HUES64 (cell line): ENCODE measurements at regions not wholly inside any gene's neighbourhood (a gene's known extent, or its start where the extent isn't known, plus 50 kb on each side); places are given as distances from the start of the nearest gene placed in this dataset.

Source experiments
- H3K27ac ChIP-seq: 2 replicates; pipeline ENCODE4 v1.7.0; 2013; ENCODE audit warnings: low read depth, low read length, inconsistent platforms
- H3K27me3 ChIP-seq: 2 replicates; pipeline ENCODE4 v1.6.1; 2013; ENCODE audit warnings: mild to moderate bottlenecking, low read length; ENCODE audit not compliant: insufficient read depth
- H3K36me3 ChIP-seq: 2 replicates; pipeline ENCODE4 v1.6.1; 2013; ENCODE audit warnings: mild to moderate bottlenecking, low read length; ENCODE audit not compliant: insufficient read depth
- H3K4me1 ChIP-seq: 2 replicates; pipeline ENCODE4 v1.6.1; 2013; ENCODE audit warnings: mild to moderate bottlenecking, low read length, moderate library complexity; ENCODE audit not compliant: insufficient read depth
- H3K4me3 ChIP-seq: 2 replicates; pipeline ENCODE4 v1.5.1; 2013; ENCODE audit warnings: mild to moderate bottlenecking, low read length, moderate library complexity
- H3K9ac ChIP-seq: 2 replicates; pipeline ENCODE4 v1.6.1; 2013; ENCODE audit warnings: mild to moderate bottlenecking, low read depth, low read length
- H3K9me3 ChIP-seq: 2 replicates; pipeline ENCODE4 v1.6.1; 2013; ENCODE audit warnings: low read depth, low read length; ENCODE audit not compliant: insufficient read depth
- WGBS: fragments of 150-250, 120-280 bp; methylation state at CpG from one replicate; pipeline ENCODE4 v1.1.7; 2013; ENCODE audit warnings: missing lambda C conversion rate; 5-methylcytosine and 5-hydroxymethylcytosine counted together

- Histone ChIP-seq H3K27me3 (no peaks in the 10 kb centered on the region), H3K9me3 (no peaks in the 10 kb centered on the region), H3K27ac (no peak overlapping the region), H3K9ac (no peak overlapping the region), H3K4me1 (peaks cover 5% of the 10 kb centered on the region; the same call in 1 of the 2 replicates), H3K4me3 (no peak overlapping the region), H3K36me3 (no peaks in the 10 kb centered on the region)
- 75% methylated on average over 1 of the region's 1 CpG for WGBS
Measured at GRCh38 chr13:69604698-69605097, 502.9 kb upstream of the ATXN8OS start.

GRCh38 chr13:69603144-69603853 is 504.3 kb upstream of the ATXN8OS start:
- no peaks in the 10 kb centered on the region for H3K27me3 ChIP-seq
- H3K27ac ChIP-seq, result no peak overlapping the region
- H3K9me3 ChIP-seq, result no peaks in the 10 kb centered on the region
- H3K36me3 ChIP-seq, result no peaks in the 10 kb centered on the region
- no peak overlapping the region for H3K4me3 ChIP-seq
- H3K4me1 ChIP-seq, result peaks cover 5% of the 10 kb centered on the region; the same call in 1 of the 2 replicates
- H3K9ac ChIP-seq, result no peak overlapping the region
- WGBS, result 87% methylated on average over 3 of the region's 3 CpGs

GRCh38 chr13:69601661-69602060 is 506.0 kb upstream of the ATXN8OS start:
- Histone ChIP-seq H3K27ac (no peak overlapping the region), H3K27me3 (no peaks in the 10 kb centered on the region), H3K36me3 (no peaks in the 10 kb centered on the region), H3K9me3 (no peaks in the 10 kb centered on the region), H3K9ac (no peak overlapping the region), H3K4me3 (no peak overlapping the region), H3K4me1 (peaks cover 5% of the 10 kb centered on the region; the same call in 1 of the 2 replicates)
- 92% methylated on average over 3 of the region's 3 CpGs for WGBS

- Histone ChIP-seq H3K4me3 (no peak overlapping the region), H3K9me3 (no peaks in the 10 kb centered on the region), H3K9ac (no peak overlapping the region), H3K27me3 (no peaks in the 10 kb centered on the region), H3K27ac (no peak overlapping the region), H3K4me1 (peaks cover 5% of the 10 kb centered on the region; the same call in 1 of the 2 replicates), H3K36me3 (no peaks in the 10 kb centered on the region)
- WGBS, result 95% methylated on average over 3 of the region's 3 CpGs
Measured at GRCh38 chr13:69600811-69601210, 506.8 kb upstream of the ATXN8OS start.

- Histone ChIP-seq H3K9ac (no peak overlapping the region), H3K27ac (no peak overlapping the region), H3K4me3 (no peak overlapping the region), H3K9me3 (no peaks in the 10 kb centered on the region), H3K27me3 (no peaks in the 10 kb centered on the region), H3K36me3 (no peaks in the 10 kb centered on the region), H3K4me1 (peaks cover 5% of the 10 kb centered on the region; the same call in 1 of the 2 replicates)
- 97% methylated on average over 5 of the region's 5 CpGs for WGBS
Measured at GRCh38 chr13:69597088-69597487, 510.5 kb upstream of the ATXN8OS start.

GRCh38 chr13:69595181-69595580 is 512.4 kb upstream of the ATXN8OS start:
- no peak overlapping the region for H3K9ac ChIP-seq
- 70% methylated on average over 1 of the region's 1 CpG for WGBS
- H3K9me3 ChIP-seq, result no peaks in the 10 kb centered on the region
- H3K36me3 ChIP-seq, result no peaks in the 10 kb centered on the region
- H3K27ac ChIP-seq, result no peak overlapping the region
- H3K4me1 ChIP-seq, result no peaks in the 10 kb centered on the region
- no peak overlapping the region for H3K4me3 ChIP-seq
- H3K27me3 ChIP-seq, result no peaks in the 10 kb centered on the region

GRCh38 chr13:69591437-69591836 is 516.2 kb upstream of the ATXN8OS start:
- Histone ChIP-seq H3K27ac (no peak overlapping the region), H3K9ac (no peak overlapping the region)
- 92% methylated on average over 2 of the region's 2 CpGs for WGBS

GRCh38 chr13:69589531-69590235 is 517.9 kb upstream of the ATXN8OS start:
- Histone ChIP-seq H3K27me3 (no peaks in the 10 kb centered on the region), H3K4me3 (no peak overlapping the region), H3K36me3 (no peaks in the 10 kb centered on the region), H3K27ac (no peak overlapping the region), H3K9me3 (no peaks in the 10 kb centered on the region), H3K9ac (no peak overlapping the region), H3K4me1 (no peaks in the 10 kb centered on the region)
- 94% methylated on average over 3 of the region's 5 CpGs for WGBS

More at GRCh38 chr13:69591437-69591836, 516.2 kb upstream of the ATXN8OS start:
- H3K27me3 ChIP-seq, result no peaks in the 10 kb centered on the region
- H3K9me3 ChIP-seq, result no peaks in the 10 kb centered on the region
- H3K4me3 ChIP-seq, result no peak overlapping the region
- H3K36me3 ChIP-seq, result no peaks in the 10 kb centered on the region
- H3K4me1 ChIP-seq, result no peaks in the 10 kb centered on the region

GRCh38 chr13:69585656-69586055 is 522.0 kb upstream of the ATXN8OS start:
- Histone ChIP-seq H3K4me1 (no peaks in the 10 kb centered on the region), H3K27me3 (no peaks in the 10 kb centered on the region), H3K36me3 (no peaks in the 10 kb centered on the region), H3K9me3 (no peaks in the 10 kb centered on the region), H3K4me3 (no peak overlapping the region), H3K9ac (no peak overlapping the region), H3K27ac (no peak overlapping the region)
- 93% methylated on average over 1 of the region's 1 CpG for WGBS

GRCh38 chr13:69580255-69580654 is 527.4 kb upstream of the ATXN8OS start:
- Histone ChIP-seq H3K4me1 (peaks cover 10% of the 10 kb centered on the region; the same call in 1 of the 2 replicates), H3K9ac (no peak overlapping the region), H3K27ac (peak overlapping the region; percentile 78; the same call in 1 of the 2 replicates), H3K27me3 (no peaks in the 10 kb centered on the region), H3K36me3 (no peaks in the 10 kb centered on the region), H3K9me3 (no peaks in the 10 kb centered on the region), H3K4me3 (no peak overlapping the region)
- WGBS, result 62% methylated on average over 3 of the region's 3 CpGs

GRCh38 chr13:69579351-69579750 is 528.3 kb upstream of the ATXN8OS start:
- no peaks in the 10 kb centered on the region for H3K36me3 ChIP-seq
- no peaks in the 10 kb centered on the region for H3K27me3 ChIP-seq
- H3K4me3 ChIP-seq, result no peak overlapping the region
- peaks cover 10% of the 10 kb centered on the region; the same call in 1 of the 2 replicates for H3K4me1 ChIP-seq
- H3K9me3 ChIP-seq, result no peaks in the 10 kb centered on the region
- peak overlapping the region; percentile 78; the same call in 1 of the 2 replicates for H3K27ac ChIP-seq
- no peak overlapping the region for H3K9ac ChIP-seq
